Left forelimb (tissue), 1 donor: ENCODE measurements at regions not wholly inside any gene's neighbourhood (a gene's known extent, or its start where the extent isn't known, plus 50 kb on each side); places are given as distances from the start of the nearest gene placed in this dataset.

Experiments
- DNase-seq: peaks from one replicate; pipeline ENCODE4 v3.0.0-alpha.2; 2018; ENCODE audit warnings: low spot score

DNA sequence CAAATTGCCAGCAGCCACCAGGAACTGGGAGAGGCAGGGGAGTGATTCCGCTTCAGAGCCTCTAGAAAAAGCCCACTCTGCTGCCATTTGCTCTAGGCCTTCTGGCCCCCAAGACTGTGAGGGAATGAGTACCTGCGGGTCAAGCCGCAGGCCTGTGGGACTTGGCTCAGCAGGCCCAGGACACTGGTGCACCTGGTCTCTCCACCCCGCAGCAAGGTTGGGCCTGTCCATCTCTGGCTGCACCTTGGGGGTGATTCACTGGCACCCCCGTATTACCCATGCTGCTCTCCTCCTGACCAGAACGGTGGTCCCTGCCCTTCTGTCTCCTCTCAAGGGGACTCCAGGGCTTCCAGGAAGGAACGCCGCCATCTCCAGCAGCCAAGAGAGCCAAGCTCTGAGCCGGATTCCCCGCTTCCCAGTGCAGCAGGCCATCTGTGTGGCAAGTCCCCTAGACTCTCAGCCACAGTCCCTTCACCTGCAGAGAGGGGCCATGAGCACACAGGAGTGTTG is 78.4 kb upstream of the OLFM1 start:
- DNase-seq: no peak

DNA sequence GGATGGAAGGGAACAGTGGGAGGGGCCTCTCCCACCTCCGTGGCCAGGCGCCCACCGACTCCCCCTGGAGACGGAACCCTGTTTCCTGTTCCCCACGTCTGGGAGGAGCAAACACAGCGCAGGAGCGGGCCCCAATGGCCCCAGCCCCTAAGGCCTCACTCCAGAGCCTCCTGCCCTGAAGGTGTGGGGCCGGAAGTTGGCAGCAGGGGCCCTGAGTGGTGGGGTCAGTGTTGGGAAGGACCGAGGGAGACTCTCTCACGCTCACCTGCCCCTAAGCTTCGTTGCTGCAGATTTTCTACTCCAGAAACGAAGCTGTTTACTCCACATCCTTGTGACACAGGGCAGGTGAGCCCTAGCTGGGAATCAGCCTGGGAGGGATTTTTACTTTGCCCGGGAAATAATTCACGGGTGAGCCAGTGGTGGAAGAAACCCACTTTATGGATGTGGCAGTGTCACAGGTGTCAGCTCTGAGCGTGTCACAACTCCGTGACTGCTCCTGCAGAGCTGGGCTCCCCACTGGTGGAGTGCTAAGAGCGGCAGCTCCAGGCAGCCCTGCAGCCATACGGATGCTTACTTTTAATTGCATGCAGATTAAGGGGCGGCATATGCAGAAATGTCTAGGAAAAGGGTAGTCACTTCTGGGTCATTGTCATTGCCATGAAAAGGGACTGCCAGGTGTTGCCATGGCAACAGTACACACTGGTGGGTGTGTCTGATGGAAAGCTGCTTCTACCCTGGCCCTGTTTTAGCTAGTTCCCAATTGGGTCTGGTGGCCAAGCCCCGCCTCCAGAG is 77.5 kb upstream of the OLFM1 start:
- no peak for DNase-seq

DNA sequence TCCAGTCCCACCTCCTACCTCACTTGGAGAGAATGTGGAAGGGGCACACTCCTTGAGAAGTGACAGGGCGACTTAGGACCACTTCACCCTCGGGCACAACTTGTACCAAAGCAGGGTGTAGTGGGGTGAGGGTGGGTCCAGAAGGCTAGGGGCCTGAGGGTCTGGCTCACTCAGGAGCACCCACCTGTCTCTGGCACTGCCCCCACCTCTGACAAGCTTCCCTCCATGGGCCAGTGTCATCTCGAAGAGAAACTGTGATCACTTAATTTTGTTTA is 76.9 kb upstream of the OLFM1 start:
- no peak for DNase-seq

DNA sequence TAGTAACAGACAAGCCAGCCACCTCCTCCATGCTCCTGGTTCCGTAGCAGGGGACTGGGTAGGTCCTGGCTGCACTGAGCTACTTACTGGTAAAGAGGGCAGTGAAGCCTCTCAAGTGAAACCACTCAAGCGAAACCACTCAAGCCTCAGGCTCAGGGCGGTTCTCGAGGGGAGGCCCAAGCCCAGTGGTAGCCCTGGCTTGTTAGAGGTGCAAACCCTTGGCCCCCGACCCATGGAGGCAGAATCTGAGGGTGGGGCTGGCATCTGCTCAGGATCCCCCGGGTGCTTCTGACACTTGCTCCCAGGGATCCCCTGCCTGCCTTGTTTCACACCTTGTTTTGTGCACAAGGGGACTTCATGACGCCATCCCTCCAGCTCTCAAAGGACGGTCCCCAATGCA is 76.5 kb upstream of the OLFM1 start:
- DNase-seq: no peak

DNA sequence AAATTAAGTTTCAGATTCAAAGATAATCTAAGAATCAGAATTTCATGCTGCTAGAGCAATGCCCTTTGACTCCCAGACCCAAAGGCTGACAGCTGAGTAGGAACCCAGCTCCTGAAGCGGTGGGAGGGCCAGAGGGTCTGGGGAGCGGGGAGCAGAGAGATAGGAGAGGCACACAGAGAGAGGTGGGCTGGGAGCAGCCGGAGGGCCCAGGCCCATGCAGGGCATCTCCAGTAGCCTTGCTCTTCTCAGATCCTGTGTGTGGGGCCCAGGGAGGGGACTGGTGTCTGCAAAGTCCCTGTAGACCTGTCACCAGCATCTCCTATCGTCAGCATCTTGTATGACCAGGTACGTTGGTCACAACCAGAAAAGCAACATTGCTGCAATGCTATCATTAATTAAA is 75.3 kb upstream of the OLFM1 start:
- DNase-seq: no peak

DNA sequence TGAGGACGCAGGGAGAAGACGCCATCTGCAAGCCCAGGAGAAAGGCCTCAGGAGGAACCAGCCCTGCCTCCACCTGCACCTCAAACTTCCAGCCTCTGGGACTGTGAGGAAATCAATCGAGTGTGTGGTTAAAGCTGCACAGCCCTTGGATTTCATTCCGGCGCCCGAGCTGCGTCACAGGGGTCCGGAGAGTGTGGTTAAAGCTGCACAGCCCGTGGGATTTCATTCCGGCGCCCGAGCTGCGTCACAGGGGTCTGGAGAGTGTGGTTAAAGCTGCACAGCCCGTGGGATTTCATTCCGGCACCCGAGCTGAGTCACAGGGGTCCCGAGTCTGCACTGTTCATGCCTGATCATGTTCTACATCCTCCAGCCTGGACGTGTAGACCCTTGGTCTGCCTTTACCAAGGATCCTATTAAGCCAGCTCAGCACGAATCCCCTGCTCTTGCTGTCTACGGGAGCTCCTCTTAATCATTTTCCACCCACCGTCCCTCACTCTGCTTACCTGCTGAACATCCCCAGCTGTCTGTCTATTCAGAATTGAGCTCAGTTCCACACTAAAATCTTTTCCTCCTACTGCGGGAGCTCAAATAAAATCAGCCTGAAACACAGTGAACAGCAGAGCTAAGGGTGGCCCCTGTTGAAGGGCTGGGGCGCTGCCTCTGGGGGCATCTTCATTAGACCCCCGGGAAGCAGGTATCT is 73.0 kb upstream of the OLFM1 start:
- DNase-seq: no peak

DNA sequence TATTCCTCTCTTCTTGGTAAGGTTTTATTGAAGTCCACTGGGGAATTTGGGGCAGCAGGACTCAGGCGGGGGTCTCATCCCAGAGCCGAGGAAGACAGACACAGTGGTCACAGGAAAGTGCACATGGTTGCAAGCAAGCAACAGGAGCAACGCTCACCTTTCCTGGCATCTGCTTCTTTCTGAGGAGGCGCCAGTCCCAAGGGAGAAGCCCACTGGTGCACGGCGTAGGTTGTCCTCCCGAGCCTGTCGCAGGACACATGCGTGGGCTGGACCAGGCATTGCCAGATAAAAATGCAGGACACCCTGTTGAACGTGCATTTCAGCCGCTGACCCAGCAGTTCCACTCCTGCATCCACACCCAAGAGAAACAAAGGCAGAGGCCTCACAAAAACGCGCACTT is 72.4 kb upstream of the OLFM1 start:
- DNase-seq: no peak

DNA sequence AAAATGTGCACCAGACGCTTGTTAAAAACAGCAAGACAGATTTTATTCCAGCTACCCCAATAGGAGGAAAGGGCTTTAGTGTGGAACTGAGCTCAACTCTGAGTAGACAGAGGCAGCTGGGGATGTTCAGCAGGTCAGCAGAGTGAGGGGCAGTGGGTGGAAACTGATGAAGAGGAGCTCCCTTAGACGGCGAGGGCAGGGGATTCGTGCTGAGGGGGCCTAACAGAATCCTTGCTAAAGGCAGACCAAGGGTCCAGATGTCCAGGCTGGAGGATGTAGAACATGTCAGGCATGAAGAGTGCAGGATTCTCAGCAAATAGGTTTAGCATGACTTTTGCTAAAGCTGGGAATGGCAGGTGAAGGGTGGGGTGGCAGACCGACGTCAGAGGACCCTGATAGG is 71.9 kb upstream of the OLFM1 start:
- no peak for DNase-seq

DNA sequence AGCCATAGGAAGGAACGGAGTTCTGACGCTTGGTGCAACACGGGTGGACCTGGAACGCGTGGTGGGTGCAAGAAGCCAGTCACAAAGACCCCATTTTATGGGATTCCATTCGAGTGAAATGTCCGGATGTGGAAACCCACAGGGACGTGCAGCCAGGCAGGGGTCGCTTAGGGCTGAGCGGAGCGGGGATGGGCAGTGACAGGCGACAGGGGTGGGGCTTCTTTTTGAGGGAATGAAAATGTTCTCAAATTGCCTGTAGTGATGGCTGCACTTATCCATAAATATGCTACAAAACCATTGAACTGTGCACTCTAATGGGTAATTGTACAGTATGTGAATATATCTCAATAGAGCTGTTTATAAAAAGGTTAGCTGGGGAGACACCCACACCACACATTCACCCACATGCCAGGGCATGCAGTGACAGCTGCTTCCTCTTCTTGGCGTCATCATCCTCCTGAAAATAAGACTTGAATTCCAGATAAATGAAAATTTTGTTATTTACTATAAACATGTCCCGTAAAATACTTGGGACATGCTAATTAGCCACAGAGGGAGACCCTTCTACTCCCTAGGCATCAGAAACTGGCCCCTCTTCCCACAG is 71.3 kb upstream of the OLFM1 start:
- DNase-seq: no peak

DNA sequence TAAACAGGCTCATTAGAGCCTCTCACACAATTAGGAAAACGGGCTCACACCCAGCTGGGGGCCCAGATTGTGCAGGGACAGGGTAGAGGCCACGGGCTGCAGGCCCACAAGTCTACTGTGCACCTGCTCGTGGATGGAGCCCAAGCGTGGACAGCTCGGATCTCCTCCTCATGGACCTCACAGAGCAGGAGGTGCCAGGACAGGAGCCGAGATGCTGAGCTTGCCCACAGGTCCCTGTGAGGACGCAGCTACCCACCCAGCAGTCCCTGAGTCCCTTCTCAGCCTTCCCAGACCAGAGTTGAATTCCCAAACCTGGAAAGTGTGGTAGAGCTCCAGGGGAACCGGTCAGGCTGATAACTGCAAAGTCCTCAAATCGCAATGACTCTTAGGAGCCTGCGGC is 70.6 kb upstream of the OLFM1 start:
- DNase-seq: no peak

DNA sequence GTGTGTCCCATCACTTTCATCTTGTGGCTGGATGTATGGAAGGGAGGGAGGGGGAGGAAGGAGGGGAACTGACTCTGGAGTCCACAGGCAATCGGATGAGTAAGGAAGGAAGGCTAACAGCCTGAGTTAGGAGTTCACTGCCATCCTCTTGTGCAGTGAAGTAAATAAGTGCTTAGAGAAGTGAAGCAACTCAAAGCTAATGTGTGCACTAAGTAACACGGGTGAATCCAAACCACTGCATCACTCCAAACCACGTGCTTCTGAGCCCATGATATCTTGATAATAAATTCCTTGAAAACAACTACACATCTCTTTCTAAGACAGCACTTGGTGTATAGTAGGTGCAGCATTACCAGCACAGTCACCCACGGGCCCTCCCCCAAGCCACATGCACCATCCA is 69.6 kb upstream of the OLFM1 start:
- no peak for DNase-seq

DNA sequence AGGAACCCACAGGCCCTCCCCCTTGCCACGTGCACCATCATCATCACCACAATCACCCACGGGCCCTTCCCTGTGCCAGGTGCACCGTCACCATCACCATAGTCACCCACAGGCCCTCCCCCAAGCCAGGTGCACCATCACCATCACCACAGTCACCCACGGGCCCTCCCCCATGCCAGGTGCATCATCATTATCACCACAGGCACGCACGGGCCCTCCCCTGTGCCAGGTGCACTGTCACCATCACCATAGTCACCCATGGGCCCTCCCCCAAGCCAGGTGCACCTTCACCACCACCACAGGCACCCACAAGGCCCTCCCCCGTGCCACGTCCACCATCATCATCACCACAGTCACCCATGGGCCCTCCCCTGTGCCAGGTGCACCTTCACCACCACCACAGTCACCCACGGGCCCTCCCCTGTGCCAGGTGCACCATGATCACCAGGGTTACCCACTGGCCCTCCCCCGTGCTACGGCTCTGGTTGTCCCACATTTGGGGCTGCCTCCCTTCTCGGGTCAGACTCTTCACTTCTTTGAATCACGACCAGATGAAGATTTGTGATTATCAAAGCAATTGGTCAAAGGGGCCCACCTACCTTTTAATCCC is 69.1 kb upstream of the OLFM1 start:
- DNase-seq: no peak

DNA sequence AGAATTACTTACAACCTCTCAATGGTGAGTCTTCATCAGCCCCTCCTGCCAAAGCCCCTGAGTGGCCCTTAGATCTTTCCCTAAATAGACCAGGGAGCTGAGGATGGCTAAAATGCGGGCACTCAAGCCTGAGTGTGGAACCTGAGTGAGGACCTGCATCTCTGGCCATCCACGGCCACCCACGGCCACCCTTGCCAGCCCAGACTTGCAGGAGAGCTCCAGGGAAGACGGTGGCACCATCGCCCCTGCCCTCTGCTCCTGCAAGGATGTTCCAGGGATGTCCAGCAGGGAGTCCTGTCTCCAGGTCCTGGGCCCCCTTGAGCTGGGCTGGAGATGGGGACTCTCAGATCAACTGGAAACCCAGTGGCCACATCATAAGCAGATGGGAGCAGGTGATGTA is 68.2 kb upstream of the OLFM1 start:
- DNase-seq: no peak

DNA sequence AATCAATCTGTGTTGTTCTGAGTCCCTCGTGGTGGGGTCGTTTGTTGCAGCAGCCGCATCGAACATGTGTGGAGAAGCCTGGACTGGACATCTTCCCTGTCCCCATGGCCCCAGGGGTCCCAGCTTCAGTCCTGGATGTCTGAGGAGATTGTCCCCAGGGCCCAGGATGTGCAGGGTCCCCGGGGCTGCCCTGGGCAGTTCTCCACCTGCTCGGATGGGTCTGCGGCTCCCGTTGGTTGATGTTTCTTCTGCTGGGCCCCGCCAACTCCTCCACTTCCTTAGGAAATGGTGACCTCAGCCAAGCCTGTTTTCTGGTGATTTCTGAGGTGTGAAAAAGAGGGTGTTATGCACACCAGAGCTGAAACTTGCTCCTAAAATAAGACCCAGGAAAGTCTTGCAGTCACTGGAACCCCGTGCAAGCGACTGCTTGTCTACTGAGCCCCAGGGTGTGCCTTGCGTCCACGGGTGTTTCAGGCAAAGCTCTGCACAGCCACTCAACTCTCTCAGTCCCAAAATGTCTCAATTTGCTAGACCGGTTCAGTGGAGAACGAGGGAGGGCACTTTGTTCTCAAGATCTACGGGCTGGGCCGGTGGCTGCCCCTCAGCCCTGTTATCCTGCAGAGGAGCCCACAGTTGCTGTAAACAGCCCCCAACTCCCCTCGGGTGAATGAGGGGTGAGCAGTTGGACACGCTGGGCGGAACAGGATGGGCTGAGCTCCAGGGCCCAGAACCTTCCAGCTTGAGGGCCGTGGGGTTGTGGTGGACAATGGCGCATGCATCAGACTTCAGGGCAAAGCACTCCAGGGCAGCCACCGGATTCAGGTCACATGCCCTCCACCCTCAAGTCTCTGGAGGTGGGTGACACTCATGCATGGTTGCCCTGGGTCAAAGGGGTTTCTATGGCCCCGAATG is 66.7 kb upstream of the OLFM1 start:
- DNase-seq: no peak

DNA sequence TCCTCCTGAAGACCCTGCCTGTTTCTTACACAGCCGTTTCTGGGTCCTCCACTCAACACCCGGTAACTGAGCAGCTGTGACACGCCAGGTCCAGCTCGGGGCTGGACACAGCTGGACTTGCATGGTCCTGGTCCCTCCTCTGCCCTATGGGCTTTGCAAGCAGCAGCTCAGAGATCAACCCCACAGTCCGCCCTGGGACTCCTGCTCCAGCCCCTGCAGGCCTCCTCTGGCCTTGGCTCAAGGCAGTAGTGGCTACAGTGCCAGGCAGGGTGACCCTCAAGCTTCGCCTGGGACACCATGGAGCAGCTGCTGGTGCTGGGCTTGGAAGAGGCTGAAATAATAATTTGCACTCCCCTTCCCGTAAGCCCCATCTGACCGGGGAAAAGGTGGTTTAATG is 66.1 kb upstream of the OLFM1 start:
- no peak for DNase-seq

DNA sequence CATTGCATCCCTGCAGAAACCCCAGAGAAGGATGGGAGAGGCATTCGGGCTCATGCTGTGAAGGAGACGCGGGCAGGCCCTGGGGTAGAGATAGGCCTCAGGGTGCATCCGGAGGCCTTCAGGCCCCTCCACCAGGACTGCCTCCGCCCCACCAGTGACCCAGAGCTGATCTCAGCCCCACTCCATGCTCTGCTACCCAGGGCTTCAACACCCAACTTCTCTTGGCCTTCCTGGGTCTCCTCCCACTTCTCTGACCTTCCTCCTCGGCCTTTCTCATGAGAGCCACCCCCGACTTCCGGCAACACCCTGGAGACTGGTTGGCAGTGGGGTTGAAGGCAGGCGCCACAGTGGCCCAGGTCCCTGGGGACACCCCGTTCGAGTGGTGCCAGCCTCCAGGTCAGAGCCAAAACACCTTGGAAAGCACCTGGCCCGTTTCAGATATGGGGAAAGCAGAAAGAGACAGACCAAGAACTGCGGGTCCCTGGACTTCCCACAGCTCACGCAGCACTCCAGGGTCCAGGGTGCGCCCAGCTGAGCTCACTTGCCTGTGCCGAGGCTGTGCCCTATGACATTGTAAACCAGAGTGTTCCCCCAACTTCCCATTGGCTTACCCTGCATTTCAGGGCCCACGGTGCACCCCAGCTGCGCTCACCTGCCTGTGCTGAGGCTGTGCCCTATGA is 65.1 kb upstream of the OLFM1 start:
- DNase-seq: no peak

DNA sequence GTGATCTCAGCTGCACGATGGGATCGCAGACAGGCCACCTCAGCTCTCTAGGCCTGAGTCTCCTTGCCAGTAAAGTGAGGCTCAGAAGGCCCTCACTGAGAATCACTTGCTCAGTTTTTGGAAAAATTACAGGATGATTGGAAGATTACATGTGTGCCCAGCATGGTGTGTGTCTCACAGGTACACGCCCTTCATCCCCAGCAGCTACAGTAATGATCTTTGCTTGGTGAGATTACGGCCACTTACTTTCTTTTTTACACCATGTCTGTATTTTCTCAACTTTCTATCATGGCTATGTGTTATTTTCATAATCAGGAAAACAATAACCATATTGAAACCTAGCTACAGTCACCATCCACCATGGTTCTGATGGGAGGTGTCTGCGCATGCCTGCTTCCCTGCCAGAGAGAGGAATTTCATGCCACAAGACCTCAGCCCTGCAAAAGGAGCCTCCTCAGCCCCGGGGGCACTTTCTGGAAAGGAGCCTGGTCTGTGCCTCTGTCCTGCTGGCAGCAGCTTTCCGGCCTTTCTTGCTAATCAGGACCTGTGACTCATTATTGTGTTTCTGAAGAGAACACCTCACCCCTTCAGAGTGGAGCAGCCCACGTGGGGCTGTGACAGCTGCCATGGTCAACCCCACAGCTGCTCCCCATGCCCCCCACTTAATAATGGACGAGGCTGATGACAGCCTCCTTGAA is 64.2 kb upstream of the OLFM1 start:
- DNase-seq: no peak

DNA sequence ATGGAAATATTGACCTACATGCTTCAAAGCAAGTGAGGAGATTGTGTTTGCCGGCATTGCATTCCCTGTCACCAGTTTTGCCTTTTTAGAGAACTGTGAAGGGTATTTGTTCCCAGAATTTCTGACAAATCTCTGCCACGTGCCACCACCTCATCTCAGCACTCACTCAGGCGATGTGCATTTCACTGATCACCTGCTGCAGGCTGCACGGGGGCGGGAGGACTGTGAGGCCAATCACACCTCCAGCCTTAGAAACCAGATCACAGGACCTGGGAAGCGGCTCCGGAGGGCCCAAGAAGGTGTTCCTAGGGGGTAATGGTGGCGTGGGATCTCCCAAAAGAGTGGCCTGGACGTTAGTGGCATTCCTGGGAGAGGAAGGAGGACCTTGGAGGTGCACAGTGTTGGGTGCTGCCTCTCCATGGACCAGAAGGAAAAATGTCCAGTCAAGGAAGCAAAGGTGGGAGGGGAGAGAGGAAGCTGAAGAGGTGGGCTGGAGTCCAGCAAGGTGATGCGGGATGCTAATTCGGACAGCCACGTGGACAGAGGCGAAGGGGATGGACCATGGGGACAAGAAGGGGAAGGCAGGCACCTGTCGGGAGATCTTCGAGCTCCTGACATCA is 63.6 kb upstream of the OLFM1 start:
- DNase-seq: no peak

DNA sequence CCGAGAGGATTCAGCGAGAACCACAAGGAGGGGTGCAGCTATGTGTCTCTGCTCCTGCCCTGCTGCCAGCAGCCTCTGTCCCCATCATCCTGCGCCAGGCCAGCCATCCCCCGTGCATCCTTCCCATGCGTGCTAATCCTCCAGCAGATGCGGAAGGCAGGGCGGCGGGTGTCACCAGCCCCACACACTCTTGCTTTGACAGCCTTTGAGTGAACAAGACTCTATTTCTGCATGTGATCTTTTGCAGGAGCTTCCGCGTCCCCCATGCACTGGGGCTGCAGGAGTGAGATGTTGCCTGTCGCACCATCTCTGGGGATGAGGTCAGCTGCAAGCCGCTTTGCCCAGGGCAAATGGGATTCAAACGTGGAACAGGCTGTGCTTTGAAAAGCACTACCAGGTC is 58.0 kb upstream of the OLFM1 start:
- no peak for DNase-seq

DNA sequence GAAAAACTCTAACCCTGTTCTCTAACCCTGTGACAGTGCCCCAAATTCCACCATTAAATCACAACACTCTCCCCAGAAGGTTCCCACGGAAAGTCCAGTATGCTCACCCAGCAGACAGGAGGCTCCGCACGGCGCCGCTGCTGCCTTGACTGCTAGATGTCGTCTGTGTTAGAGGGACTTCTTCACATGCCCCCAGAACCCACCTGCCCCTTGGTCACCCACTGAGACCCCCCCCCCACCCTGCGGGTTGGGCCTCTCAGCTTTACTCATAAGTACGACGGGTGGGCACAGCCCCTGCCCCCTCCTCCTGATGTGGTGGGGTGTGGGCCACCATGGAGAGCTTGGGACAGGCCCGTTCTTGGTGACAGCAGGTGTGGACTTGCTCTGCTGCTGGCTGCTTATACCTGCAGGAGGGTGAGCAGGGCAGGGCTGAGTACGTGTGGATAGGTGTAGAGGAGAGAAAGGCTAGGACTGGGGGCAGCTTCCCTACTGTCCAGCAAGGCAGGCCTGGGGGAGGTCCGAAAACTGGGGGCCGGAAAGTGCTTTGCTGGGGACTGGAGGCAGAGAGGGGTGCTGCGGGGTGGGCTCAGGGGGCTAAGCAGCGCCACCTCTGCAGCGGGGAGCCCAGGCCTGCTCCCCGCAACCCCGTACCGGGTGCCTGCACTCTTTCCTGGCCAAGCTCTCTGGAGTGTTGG is 57.5 kb upstream of the OLFM1 start:
- DNase-seq: no peak
